GF-D8 (cell line): ENCODE measurements at regions not wholly inside any gene's neighbourhood (a gene's known extent, or its start where the extent isn't known, plus 50 kb on each side); places are given as distances from the start of the nearest gene placed in this dataset.

Experiments used
- DNase-seq: peaks from one replicate; lab custom pipeline; 2025; lab: John Stamatoyannopoulos, UW

GRCh38 chr13:106034201-106034600, 501.3 kb downstream of the EFNB2 start:
- no peak for DNase-seq

- DNase-seq: no peak
These were observed 501.8 kb downstream of the EFNB2 start for GRCh38 chr13:106033659-106034058.

GRCh38 chr13:106032441-106032840, 503.0 kb downstream of the EFNB2 start:
- no peak for DNase-seq

- no peak for DNase-seq
These were observed 505.7 kb downstream of the EFNB2 start for GRCh38 chr13:106029676-106030290.

GRCh38 chr13:106028911-106029310, 506.6 kb downstream of the EFNB2 start:
- no peak for DNase-seq

GRCh38 chr13:106011600-106011999, 523.9 kb downstream of the EFNB2 start:
- no peak for DNase-seq

GRCh38 chr13:106010836-106011235, 524.6 kb downstream of the EFNB2 start:
- no peak for DNase-seq

- no peak for DNase-seq
These were observed 526.9 kb downstream of the EFNB2 start for GRCh38 chr13:106008540-106008939.

- DNase-seq: no peak
These were observed 528.3 kb downstream of the EFNB2 start for GRCh38 chr13:106007156-106007555.

- no peak for DNase-seq
These were observed 531.8 kb downstream of the EFNB2 start for GRCh38 chr13:106003651-106004050.

- no peak for DNase-seq
These were observed 534.0 kb downstream of the EFNB2 start for GRCh38 chr13:106001443-106001842.

- DNase-seq: no peak
These were observed 537.6 kb downstream of the EFNB2 start for GRCh38 chr13:105997581-105998550.

GRCh38 chr13:105996391-105997025, 539.0 kb downstream of the EFNB2 start:
- DNase-seq: no peak

GRCh38 chr13:105994340-105994739, 541.1 kb downstream of the EFNB2 start:
- DNase-seq: no peak

- DNase-seq: no peak
These were observed 543.7 kb downstream of the EFNB2 start for GRCh38 chr13:105991622-105992277.

- DNase-seq: no peak
These were observed 544.3 kb downstream of the EFNB2 start for GRCh38 chr13:105991131-105991530.

GRCh38 chr13:105990256-105990958, 545.1 kb downstream of the EFNB2 start:
- DNase-seq: no peak

GRCh38 chr13:105984646-105985045, 550.8 kb downstream of the EFNB2 start:
- DNase-seq: no peak

GRCh38 chr13:105984236-105984635, 551.2 kb downstream of the EFNB2 start:
- no peak for DNase-seq

GRCh38 chr13:105982219-105982930, 553.1 kb downstream of the EFNB2 start:
- DNase-seq: no peak
